ENCODE measurements at regions not wholly inside any gene's neighbourhood (a gene's known extent, or its start where the extent isn't known, plus 50 kb on each side); places are given as distances from the start of the nearest gene placed in this dataset.

GRCh38 chr10:107383357-107383756, 218.9 kb upstream of the SORCS1 start:
- DNase-seq, result no peak

- DNase-seq, result no peak
Observed at GRCh38 chr10:107379601-107380000, 215.1 kb upstream of the SORCS1 start.

GRCh38 chr10:107371801-107372200, 207.3 kb upstream of the SORCS1 start:
- no peak for DNase-seq

- DNase-seq, result no peak
Observed at GRCh38 chr10:107364872-107365271, 200.4 kb upstream of the SORCS1 start.

GRCh38 chr10:107362306-107362705, 197.8 kb upstream of the SORCS1 start:
- peak; percentile 13 to 28 for DNase-seq

- no peak for DNase-seq
Observed at GRCh38 chr10:107357033-107357432, 192.5 kb upstream of the SORCS1 start.

GRCh38 chr10:107356396-107356795, 191.9 kb upstream of the SORCS1 start:
- DNase-seq, result no peak

- no peak for DNase-seq
Observed at GRCh38 chr10:107342711-107343110, 178.2 kb upstream of the SORCS1 start.

GRCh38 chr10:107341281-107341680, 176.8 kb upstream of the SORCS1 start:
- DNase-seq, result no peak

- no peak for DNase-seq
Observed at GRCh38 chr10:107340326-107340725, 175.8 kb upstream of the SORCS1 start.

- no peak for DNase-seq
Observed at GRCh38 chr10:107336061-107336460, 171.6 kb upstream of the SORCS1 start.

- DNase-seq, result no peak
Observed at GRCh38 chr10:107317592-107317991, 153.1 kb upstream of the SORCS1 start.

- no peak for DNase-seq
Observed at GRCh38 chr10:107303203-107303602, 138.7 kb upstream of the SORCS1 start.

GRCh38 chr10:107299606-107300005, 135.1 kb upstream of the SORCS1 start:
- no peak for DNase-seq

GRCh38 chr10:107284187-107284586, 119.7 kb upstream of the SORCS1 start:
- DNase-seq, result no peak

- peak in 1 of 2 donors; percentile 2 for DNase-seq
Observed at GRCh38 chr10:107280293-107280692, 115.8 kb upstream of the SORCS1 start.

GRCh38 chr10:107277591-107277990, 113.1 kb upstream of the SORCS1 start:
- DNase-seq, result no peak

- DNase-seq, result no peak
Observed at GRCh38 chr10:107275806-107276205, 111.3 kb upstream of the SORCS1 start.

- no peak for DNase-seq
Observed at GRCh38 chr10:107269626-107270025, 105.1 kb upstream of the SORCS1 start.

- no peak for DNase-seq
Observed at GRCh38 chr10:107264742-107265141, 100.2 kb upstream of the SORCS1 start.

- no peak for DNase-seq
Observed at GRCh38 chr10:107244122-107244521, 79.6 kb upstream of the SORCS1 start.

GRCh38 chr10:107238275-107238674, 73.8 kb upstream of the SORCS1 start:
- DNase-seq, result no peak

- DNase-seq, result no peak
Observed at GRCh38 chr10:107232013-107232412, 67.5 kb upstream of the SORCS1 start.

- DNase-seq, result no peak
Observed at GRCh38 chr10:107230887-107231286, 66.4 kb upstream of the SORCS1 start.

GRCh38 chr10:107215681-107216080, 51.2 kb upstream of the SORCS1 start:
- DNase-seq, result no peak
